Endothelial cell of umbilical vein (primary cell): ENCODE measurements at regions not wholly inside any gene's neighbourhood (a gene's known extent, or its start where the extent isn't known, plus 50 kb on each side); places are given as distances from the start of the nearest gene placed in this dataset.

Experiments used
- POLR2A ChIP-seq: IDR thresholded peaks from 2 replicates; pipeline ENCODE4 v1.6.1; 2012; ENCODE audit warnings: low read depth, mild to moderate bottlenecking, control low read depth, low read length
- TF ChIP-seq, protein P1 (sequence below), 2 donors: IDR thresholded peaks; 1 replicate in 1 of 2; 2 replicates in 1 of 2; pipeline ENCODE4 v1.5.1; 2011; ENCODE audit warnings: low read length in 2 of 2, mild to moderate bottlenecking in 2 of 2, moderate library complexity in 2 of 2, control low read depth in 1 of 2, inconsistent platforms in 1 of 2, low read depth in 1 of 2; ENCODE audit not compliant: insufficient read depth in 1 of 2; ENCODE audit errors: extremely low read depth in 1 of 2

GRCh38 chr18:23085066-23085465 is 50.2 kb upstream of the CABLES1 start:
- no peak for TF ChIP-seq POLR2A
- TF ChIP-seq, protein P1, sequence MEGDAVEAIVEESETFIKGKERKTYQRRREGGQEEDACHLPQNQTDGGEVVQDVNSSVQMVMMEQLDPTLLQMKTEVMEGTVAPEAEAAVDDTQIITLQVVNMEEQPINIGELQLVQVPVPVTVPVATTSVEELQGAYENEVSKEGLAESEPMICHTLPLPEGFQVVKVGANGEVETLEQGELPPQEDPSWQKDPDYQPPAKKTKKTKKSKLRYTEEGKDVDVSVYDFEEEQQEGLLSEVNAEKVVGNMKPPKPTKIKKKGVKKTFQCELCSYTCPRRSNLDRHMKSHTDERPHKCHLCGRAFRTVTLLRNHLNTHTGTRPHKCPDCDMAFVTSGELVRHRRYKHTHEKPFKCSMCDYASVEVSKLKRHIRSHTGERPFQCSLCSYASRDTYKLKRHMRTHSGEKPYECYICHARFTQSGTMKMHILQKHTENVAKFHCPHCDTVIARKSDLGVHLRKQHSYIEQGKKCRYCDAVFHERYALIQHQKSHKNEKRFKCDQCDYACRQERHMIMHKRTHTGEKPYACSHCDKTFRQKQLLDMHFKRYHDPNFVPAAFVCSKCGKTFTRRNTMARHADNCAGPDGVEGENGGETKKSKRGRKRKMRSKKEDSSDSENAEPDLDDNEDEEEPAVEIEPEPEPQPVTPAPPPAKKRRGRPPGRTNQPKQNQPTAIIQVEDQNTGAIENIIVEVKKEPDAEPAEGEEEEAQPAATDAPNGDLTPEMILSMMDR (IDR thresholded peaks at IDR 0.05; ENCODE audit: extremely low read depth in 1 of 2, insufficient read depth in 1 of 2, low read depth in 1 of 2, low read length in 2 of 2), result no peak
